Transverse colon (tissue), 4 donors: ENCODE measurements at regions not wholly inside any gene's neighbourhood (a gene's known extent, or its start where the extent isn't known, plus 50 kb on each side); places are given as distances from the start of the nearest gene placed in this dataset.

Experiments used
- DNase-seq: peaks from one replicate; pipeline ENCODE4 v3.0.0-alpha.2; 2019
- H3K27ac ChIP-seq, 4 donors: fragments of 200-600 bp; sonication (generic); 2 replicates each; pipeline ENCODE4 v1.5.1; 2016 to 2018; ENCODE audit warnings: inconsistent platforms in 4 of 4
- H3K27me3 ChIP-seq: fragments of 200-600 bp; sonication (generic); 2 replicates; pipeline ENCODE4 v1.5.1; 2017; ENCODE audit warnings: inconsistent platforms
- H3K36me3 ChIP-seq, 4 donors: fragments of 200-600 bp; sonication (generic); 2 replicates each; pipeline ENCODE4 v1.5.1; 2017 to 2019; ENCODE audit warnings: inconsistent platforms in 4 of 4
- H3K4me1 ChIP-seq, 4 donors: fragments of 200-600 bp; sonication (generic); 2 replicates each; pipeline ENCODE4 v1.5.1; 2017 to 2020; ENCODE audit warnings: inconsistent platforms in 4 of 4
- H3K4me3 ChIP-seq, 4 donors: fragments of 200-600 bp; sonication (generic); 1 replicate in 1 of 4; 2 replicates in 3 of 4; pipeline versions ENCODE4 v1.5.1 to v1.6.1; 2017 to 2019; ENCODE audit warnings: inconsistent platforms in 4 of 4
- H3K9me3 ChIP-seq, 2 donors: fragments of 200-600 bp; sonication (generic); 2 replicates each; pipeline ENCODE4 v1.5.1; 2017 to 2019; ENCODE audit warnings: inconsistent platforms in 2 of 2
- EP300 ChIP-seq: sonication (generic); formaldehyde crosslinking; IDR thresholded peaks from one replicate; pipeline ENCODE4 v1.6.1; 2017; ENCODE audit warnings: antibody characterized with exemption, low read depth
- POLR2A ChIP-seq: fragments of 450-650 bp; IDR thresholded peaks from one replicate; pipeline ENCODE4 v1.6.1; 2016; ENCODE audit warnings: antibody characterized with exemption, mild to moderate bottlenecking, moderate library complexity
- POLR2AphosphoS5 ChIP-seq, 3 donors: sonication (generic); formaldehyde crosslinking; IDR thresholded peaks; one replicate each; pipeline ENCODE4 v1.6.1; 2016; ENCODE audit warnings: antibody characterized with exemption in 3 of 3
- WGBS, 2 donors: methylation state at CpG; one replicate each; pipeline ENCODE4 v1.1.5; 2018; ENCODE audit warnings: low coverage in 1 of 2; 5-methylcytosine and 5-hydroxymethylcytosine counted together
- in situ Hi-C, 4 donors: fragments of 200-750 bp; cut with MboI; loops; one replicate each; pipeline versions ENCODE4 v1.15.0 to v1.15.1; 2017; ENCODE audit warnings: low sequenced_read_pairs in 3 of 4, low pct_ligation_motif_present in 1 of 4, low pct_unique_long_range_greater_than_20kb in 1 of 4
- intact Hi-C: fragments of 100-400 bp; cut with DNase I; formaldehyde crosslinking; loops from one replicate; pipeline ENCODE4 v1.15.1; 2023; ENCODE audit warnings: low total_unique reads
- TF ChIP-seq, protein P1 (sequence below), 5 experiments: fragments of 200-600 bp in 3 of 5; fragments of 450-650 bp in 2 of 5; sonication (generic) in 3 of 5; IDR thresholded peaks; 1 replicate in 2 of 5; 2 replicates in 3 of 5; pipeline ENCODE4 v1.5.1; 2016 to 2017; ENCODE audit warnings: antibody characterized with exemption in 5 of 5, inconsistent platforms in 3 of 5, mild to moderate bottlenecking in 2 of 5, moderate library complexity in 1 of 5

DNA sequence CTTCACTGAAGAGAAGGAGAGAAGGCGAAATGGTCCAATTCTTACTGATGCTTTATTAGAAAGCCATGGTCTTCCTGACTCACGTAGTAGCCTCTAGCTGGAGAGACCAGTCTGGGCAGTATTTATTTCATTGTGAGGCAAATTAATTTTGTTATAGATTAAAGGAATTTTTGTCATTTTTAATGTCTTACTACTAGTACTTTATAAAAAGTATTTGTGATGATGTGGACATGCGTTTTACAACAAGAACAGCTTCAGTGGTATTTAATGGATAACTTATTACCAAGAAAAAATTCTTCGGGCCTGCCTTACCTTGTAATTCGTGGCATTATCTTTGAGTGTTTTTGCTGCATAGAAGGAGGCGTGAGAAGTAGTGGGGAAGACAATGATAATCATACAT is 339.4 kb upstream of the SHH start:
- no peaks in the 10 kb centered on the region for H3K4me1 ChIP-seq
- no peak for DNase-seq
- TF ChIP-seq POLR2A = no peak
- TF ChIP-seq EP300 = no peak
- no peak for TF ChIP-seq POLR2AphosphoS5 (IDR thresholded peaks at IDR 0.05)
- TF ChIP-seq, protein P1, sequence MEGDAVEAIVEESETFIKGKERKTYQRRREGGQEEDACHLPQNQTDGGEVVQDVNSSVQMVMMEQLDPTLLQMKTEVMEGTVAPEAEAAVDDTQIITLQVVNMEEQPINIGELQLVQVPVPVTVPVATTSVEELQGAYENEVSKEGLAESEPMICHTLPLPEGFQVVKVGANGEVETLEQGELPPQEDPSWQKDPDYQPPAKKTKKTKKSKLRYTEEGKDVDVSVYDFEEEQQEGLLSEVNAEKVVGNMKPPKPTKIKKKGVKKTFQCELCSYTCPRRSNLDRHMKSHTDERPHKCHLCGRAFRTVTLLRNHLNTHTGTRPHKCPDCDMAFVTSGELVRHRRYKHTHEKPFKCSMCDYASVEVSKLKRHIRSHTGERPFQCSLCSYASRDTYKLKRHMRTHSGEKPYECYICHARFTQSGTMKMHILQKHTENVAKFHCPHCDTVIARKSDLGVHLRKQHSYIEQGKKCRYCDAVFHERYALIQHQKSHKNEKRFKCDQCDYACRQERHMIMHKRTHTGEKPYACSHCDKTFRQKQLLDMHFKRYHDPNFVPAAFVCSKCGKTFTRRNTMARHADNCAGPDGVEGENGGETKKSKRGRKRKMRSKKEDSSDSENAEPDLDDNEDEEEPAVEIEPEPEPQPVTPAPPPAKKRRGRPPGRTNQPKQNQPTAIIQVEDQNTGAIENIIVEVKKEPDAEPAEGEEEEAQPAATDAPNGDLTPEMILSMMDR (IDR thresholded peaks at IDR 0.05) = no peak
- no peak overlapping the region for H3K27ac ChIP-seq
- H3K36me3 ChIP-seq = no peaks in the 10 kb centered on the region
- intact Hi-C loops (no loop called here), in situ Hi-C loops (no loop called here)
- H3K27me3 ChIP-seq = no peaks in the 10 kb centered on the region
- no peaks in the 10 kb centered on the region for H3K9me3 ChIP-seq
- 56 to 64% methylated on average over 6 of the region's 6 CpGs for WGBS, 2 donors
- H3K4me3 ChIP-seq = no peak overlapping the region

DNA sequence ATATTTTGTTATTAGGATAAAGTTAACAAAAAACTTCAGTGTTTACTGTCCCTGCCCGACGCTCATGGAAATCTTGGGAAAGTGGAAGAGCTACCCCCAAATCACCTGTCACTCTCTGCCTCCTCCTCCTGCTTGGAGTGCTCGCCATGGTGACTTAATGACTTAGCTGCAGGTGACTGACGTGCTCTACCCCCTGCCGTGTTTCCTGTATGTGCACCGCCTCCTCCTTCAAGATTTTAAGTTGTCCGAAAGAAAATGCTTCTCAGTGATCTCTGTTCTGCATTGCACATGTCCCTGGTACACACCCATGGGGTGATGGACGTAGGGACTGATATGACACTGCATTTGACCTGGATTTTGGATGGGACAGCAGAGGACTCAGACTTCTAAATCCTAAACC is 338.8 kb upstream of the SHH start:
- Histone ChIP-seq H3K27me3 (no peaks in the 10 kb centered on the region), H3K27ac (no peak overlapping the region), H3K9me3 (no peaks in the 10 kb centered on the region), H3K4me1 (no peaks in the 10 kb centered on the region), H3K4me3 (no peak overlapping the region), H3K36me3 (no peaks in the 10 kb centered on the region)
- DNase-seq = no peak
- intact Hi-C loops = no loop called here
- TF ChIP-seq POLR2A (no peak), EP300 (no peak), POLR2AphosphoS5 (IDR thresholded peaks at IDR 0.05) (no peak)
- TF ChIP-seq, protein P1 (IDR thresholded peaks at IDR 0.05) = no peak
- in situ Hi-C loops = no loop called here
- WGBS, 2 donors = 56% methylated on average over 5 to 8 of the region's 8 CpGs

DNA sequence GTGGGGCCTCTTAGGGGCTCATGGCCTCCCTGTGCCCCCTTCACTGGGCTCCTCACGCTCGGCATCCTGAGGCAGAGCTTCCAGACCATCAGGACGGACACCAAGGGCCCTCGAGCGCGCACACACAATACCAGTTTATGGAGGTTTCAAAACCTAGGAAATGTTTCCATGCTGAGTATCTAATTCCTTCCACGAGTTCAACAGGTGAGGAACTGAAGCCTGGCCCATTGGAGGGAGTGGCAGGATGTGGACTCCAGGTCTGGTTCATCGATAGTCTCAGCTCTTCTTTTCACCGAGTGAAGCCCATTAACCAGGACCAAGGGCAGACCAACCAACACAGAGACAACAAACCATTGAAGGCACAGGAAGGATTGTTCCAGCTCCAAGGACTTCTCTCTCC is 336.7 kb upstream of the SHH start:
- no peak for DNase-seq
- no peaks in the 10 kb centered on the region for H3K9me3 ChIP-seq
- no peak overlapping the region for H3K4me3 ChIP-seq
- H3K4me1 ChIP-seq = no peaks in the 10 kb centered on the region
- TF ChIP-seq EP300 (no peak), POLR2A (no peak), POLR2AphosphoS5 (IDR thresholded peaks at IDR 0.05) (no peak)
- TF ChIP-seq, protein P1 (IDR thresholded peaks at IDR 0.05) = no peak
- no peaks in the 10 kb centered on the region for H3K36me3 ChIP-seq
- H3K27ac ChIP-seq = no peak overlapping the region
- H3K27me3 ChIP-seq = peaks cover 6% of the 10 kb centered on the region
- in situ Hi-C loops (no loop called here), intact Hi-C loops (no loop called here)
- WGBS, 2 donors = 89% methylated on average over 9 of the region's 9 CpGs; no CpG with 5 or more reads in 1 of the 2 donors

DNA sequence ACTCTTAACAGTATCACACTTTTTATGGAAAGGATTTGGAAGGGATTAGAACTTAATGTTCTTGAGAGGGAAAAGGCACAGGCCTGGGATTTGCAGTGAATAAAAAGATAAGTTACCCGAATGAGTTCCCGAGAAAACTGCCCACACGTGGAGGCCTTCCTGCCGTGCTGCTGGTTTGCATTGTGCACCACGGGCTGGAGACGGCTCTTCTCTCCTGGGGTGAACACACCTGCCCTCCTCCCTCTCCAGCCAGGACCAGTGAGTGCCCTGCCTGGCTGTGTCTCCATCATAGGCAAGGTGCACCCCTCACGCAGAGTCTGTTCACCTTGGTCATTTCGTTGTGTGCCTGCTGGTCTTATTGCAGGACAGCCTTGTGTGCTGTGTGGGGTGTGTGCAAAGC is 336.3 kb upstream of the SHH start:
- no peak for TF ChIP-seq EP300
- TF ChIP-seq POLR2AphosphoS5 (IDR thresholded peaks at IDR 0.05) = no peak
- TF ChIP-seq, protein P1 (IDR thresholded peaks at IDR 0.05) = no peak
- TF ChIP-seq POLR2A = no peak
- no peak for DNase-seq
- H3K4me1 ChIP-seq = no peaks in the 10 kb centered on the region
- no peaks in the 10 kb centered on the region for H3K36me3 ChIP-seq
- WGBS, 2 donors = 81 to 100% methylated on average over 1 to 8 of the region's 8 CpGs
- peaks cover 10% of the 10 kb centered on the region for H3K27me3 ChIP-seq
- in situ Hi-C loops (no loop called here), intact Hi-C loops (no loop called here)
- no peak overlapping the region for H3K4me3 ChIP-seq
- no peak overlapping the region for H3K27ac ChIP-seq
- H3K9me3 ChIP-seq = no peaks in the 10 kb centered on the region
